ENCODE measurements at regions not wholly inside any gene's neighbourhood (a gene's known extent, or its start where the extent isn't known, plus 50 kb on each side); places are given as distances from the start of the nearest gene placed in this dataset.
A peak's percentile ranks its signal among the peaks of the same experiment; 100 is the strongest.

DNA sequence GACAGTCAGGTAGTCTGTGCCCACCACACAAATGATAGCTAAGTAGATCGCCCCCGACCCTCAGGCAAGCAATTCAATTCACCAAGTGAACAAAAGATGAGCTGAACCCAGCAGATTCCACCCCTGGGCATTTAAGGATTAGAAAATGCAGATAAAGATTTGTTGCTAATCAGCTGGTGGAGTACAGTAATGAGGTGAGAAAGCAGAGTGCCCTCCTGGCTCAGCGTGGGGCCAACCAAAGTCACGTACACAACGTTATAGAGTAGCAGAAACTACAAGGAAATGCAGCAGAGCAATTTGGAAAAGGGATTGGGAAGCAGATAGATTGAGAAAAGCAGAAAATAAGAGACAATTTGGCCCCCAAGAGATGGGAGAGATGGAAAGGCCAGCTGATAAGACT lies 91.2 kb downstream of the SOX9 start:
- no peak for ATAC-seq
- TF ChIP-seq TCF4 (CRISPR knock-in tag; IDR thresholded peaks at IDR 0.05; ENCODE audit: borderline replicate concordance) (no peak), ARNTL (CRISPR knock-in tag; IDR thresholded peaks at IDR 0.05; ENCODE audit: borderline replicate concordance, low read depth) (no peak), PPARA (CRISPR knock-in tag; IDR thresholded peaks at IDR 0.05; ENCODE audit: borderline replicate concordance) (no peak), ZNF8 (CRISPR knock-in tag; IDR thresholded peaks at IDR 0.05) (no peak), OSR1 (CRISPR knock-in tag; IDR thresholded peaks at IDR 0.05) (no peak), CSRNP3 (CRISPR knock-in tag; IDR thresholded peaks at IDR 0.05) (no peak), BACH2 (CRISPR knock-in tag; IDR thresholded peaks at IDR 0.05; ENCODE audit: borderline replicate concordance) (no peak), ESRRG (CRISPR knock-in tag; IDR thresholded peaks at IDR 0.05) (no peak), POU6F1 (CRISPR knock-in tag; IDR thresholded peaks at IDR 0.05; ENCODE audit: borderline replicate concordance, low read depth) (no peak), ZFP30 (CRISPR knock-in tag; IDR thresholded peaks at IDR 0.05) (no peak)

DNA sequence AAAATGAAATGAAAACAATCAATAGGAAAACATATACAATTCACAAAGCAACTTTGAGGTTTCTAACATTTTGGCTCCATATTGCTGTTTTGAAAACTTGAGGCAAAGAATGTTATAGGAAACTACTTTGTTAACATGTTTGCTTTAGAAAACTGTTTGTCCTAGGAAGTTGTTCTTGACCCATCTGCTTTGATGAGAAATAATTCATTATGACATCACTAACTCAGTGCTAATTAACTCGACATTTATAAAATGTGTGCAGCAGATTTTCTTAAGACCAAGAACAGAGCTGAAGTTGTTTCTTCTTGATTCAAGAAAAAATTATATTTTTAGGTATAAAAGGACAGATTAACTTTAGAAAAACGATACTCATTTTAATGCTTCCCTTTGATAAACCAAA lies 94.7 kb downstream of the SOX9 start:
- ATAC-seq: no peak
- TF ChIP-seq RARB (CRISPR knock-in tag; IDR thresholded peaks at IDR 0.05) (no peak), PPARA (CRISPR knock-in tag; IDR thresholded peaks at IDR 0.05; ENCODE audit: borderline replicate concordance) (no peak), ARNTL (CRISPR knock-in tag; IDR thresholded peaks at IDR 0.05; ENCODE audit: borderline replicate concordance, low read depth) (no peak), TCF4 (CRISPR knock-in tag; IDR thresholded peaks at IDR 0.05; ENCODE audit: borderline replicate concordance) (no peak), BACH2 (CRISPR knock-in tag; IDR thresholded peaks at IDR 0.05; ENCODE audit: borderline replicate concordance) (no peak), ZNF565 (CRISPR knock-in tag; conservative IDR thresholded peaks at IDR 0.05; ENCODE audit: low read depth) (no peak), ESRRG (CRISPR knock-in tag; IDR thresholded peaks at IDR 0.05) (no peak), POU6F1 (CRISPR knock-in tag; IDR thresholded peaks at IDR 0.05; ENCODE audit: borderline replicate concordance, low read depth) (no peak), ZFP3 (CRISPR knock-in tag; IDR thresholded peaks at IDR 0.05) (no peak), ZFP30 (CRISPR knock-in tag; IDR thresholded peaks at IDR 0.05) (no peak), SNAI2 (CRISPR knock-in tag; IDR thresholded peaks at IDR 0.05) (no peak), CSDC2 (CRISPR knock-in tag; IDR thresholded peaks at IDR 0.05) (no peak), OSR1 (CRISPR knock-in tag; IDR thresholded peaks at IDR 0.05) (no peak), TOX (CRISPR knock-in tag; IDR thresholded peaks at IDR 0.05; ENCODE audit: borderline replicate concordance) (no peak), ZNF70 (CRISPR knock-in tag; IDR thresholded peaks at IDR 0.05) (no peak), ISL1 (CRISPR knock-in tag; IDR thresholded peaks at IDR 0.05) (no peak)

DNA sequence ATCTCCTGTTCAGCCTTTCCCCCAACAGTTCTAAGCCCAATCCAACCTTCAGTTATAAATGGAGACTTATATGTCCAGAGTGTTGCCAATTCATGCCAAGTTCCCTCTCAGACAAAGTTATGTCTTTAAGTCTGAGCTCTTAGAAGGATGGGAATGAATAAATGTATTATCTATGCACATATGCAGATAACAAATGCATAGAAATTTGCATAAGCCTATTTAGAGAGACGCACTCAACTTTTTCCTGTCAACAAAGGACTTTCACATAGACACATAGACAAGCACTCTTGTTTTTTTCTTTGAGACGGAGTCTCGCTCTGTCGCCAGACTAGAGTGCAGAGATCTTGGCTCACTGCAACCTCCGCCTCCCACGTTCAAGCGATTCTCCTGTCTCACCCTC lies 95.1 kb downstream of the SOX9 start:
- TF ChIP-seq ZFP30 (CRISPR knock-in tag; IDR thresholded peaks at IDR 0.05) (no peak), BACH2 (CRISPR knock-in tag; IDR thresholded peaks at IDR 0.05; ENCODE audit: borderline replicate concordance) (no peak), POU6F1 (CRISPR knock-in tag; IDR thresholded peaks at IDR 0.05; ENCODE audit: borderline replicate concordance, low read depth) (no peak)
- no peak for ATAC-seq

DNA sequence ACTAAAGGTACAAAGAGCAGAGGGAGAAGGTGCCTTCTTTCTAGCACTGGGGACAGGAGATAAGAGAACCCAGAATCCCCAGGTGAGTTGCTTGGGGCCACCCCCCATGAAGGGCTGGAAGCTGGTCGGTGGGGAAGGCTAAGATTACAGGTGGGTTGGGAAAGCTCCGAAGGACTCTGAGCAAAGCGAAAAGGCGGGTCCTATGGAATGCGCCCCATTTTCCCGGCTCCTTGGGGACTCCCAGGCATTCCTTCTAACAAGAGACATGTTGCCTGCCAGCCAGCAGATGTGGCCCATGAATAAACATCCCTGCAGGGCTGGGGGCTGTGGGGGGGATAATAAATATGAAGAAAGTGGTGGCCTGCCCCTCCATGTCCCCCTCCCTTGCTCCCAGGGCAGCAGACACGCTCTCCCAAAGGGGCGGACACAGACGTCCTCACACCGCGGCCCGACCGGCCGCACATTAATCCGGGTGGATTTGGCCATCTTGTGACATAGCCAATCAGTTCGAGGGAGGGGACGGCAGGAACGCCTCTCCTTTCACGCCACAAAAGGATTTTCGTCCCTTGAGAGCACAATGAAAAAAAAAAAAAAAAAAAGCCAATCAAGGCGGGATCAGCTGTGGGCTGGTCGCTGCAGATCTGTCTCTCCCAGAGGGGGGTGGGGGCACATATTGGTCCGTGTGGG lies 98.5 kb downstream of the SOX9 start:
- no peak for TF ChIP-seq ARNTL (CRISPR knock-in tag; IDR thresholded peaks at IDR 0.05; ENCODE audit: borderline replicate concordance, low read depth)
- ATAC-seq: peak; percentile 18; the same call in 2 of the 3 replicates
